ENCODE measurements at regions not wholly inside any gene's neighbourhood (a gene's known extent, or its start where the extent isn't known, plus 50 kb on each side); places are given as distances from the start of the nearest gene placed in this dataset.

GRCh38 chr16:85317704-85318103 lies 205.4 kb upstream of the CIBAR2 start:
- H3K27me3 ChIP-seq (ENCODE audit: insufficient read depth, low read length), result no peaks in the 10 kb centered on the region
- no peak for DNase-seq
- H3K79me2 ChIP-seq (ENCODE audit: insufficient read depth, low read length), result no peaks in the 10 kb centered on the region
- peaks cover 8% of the 10 kb centered on the region; the same call in 1 of the 2 replicates for H3K4me1 ChIP-seq (ENCODE audit: insufficient read depth, low read length)
- H3K9me3 Mint-ChIP-seq, result no peaks in the 10 kb centered on the region
- H4K5ac ChIP-seq (ENCODE audit: insufficient read length, low read depth, low read length), result no peak overlapping the region
- peaks cover 1% of the 10 kb centered on the region for H3K23me2 ChIP-seq (ENCODE audit: insufficient read length, low read depth, low read length, poor library complexity, severe bottlenecking)
- peaks cover 3% of the 10 kb centered on the region for H4K20me1 ChIP-seq (ENCODE audit: control insufficient read depth, insufficient read depth, insufficient read length)
- H3K79me1 ChIP-seq (ENCODE audit: insufficient read depth, low read depth, low read length, poor library complexity, severe bottlenecking), result no peaks in the 10 kb centered on the region
- H3K27ac Mint-ChIP-seq, result no peak overlapping the region
- no peak overlapping the region for H2BK120ac ChIP-seq (ENCODE audit: low read depth, low read length, poor library complexity, severe bottlenecking)
- no peak overlapping the region for H2BK12ac ChIP-seq (ENCODE audit: insufficient read length, low read depth, low read length)
- H3K27ac ChIP-seq (ENCODE audit: insufficient read length, low read depth, low read length), result no peak overlapping the region
- H3K4ac ChIP-seq (ENCODE audit: low read depth, low read length), result no peak overlapping the region
- no peak overlapping the region for H3K4me3 Mint-ChIP-seq
- H3K9me3 ChIP-seq (ENCODE audit: control insufficient read depth, low read depth, low read length), result no peaks in the 10 kb centered on the region
- H2BK20ac ChIP-seq (ENCODE audit: low read depth, low read length, poor library complexity, severe bottlenecking), result no peak overlapping the region
- H3K4me2 ChIP-seq (ENCODE audit: insufficient read depth, insufficient read length, low read length), result no peak overlapping the region
- H4K8ac ChIP-seq (replicated peaks; ENCODE audit: insufficient read length, low read depth, low read length), result no peak overlapping the region
- WGBS (ENCODE audit: extremely low coverage, insufficient read length, low lambda C conversion rate), result no CpG with 5 or more reads among the region's 12 CpGs
- H3K23ac ChIP-seq (ENCODE audit: insufficient read length, low read depth, low read length), result no peak overlapping the region
- TF ChIP-seq, protein P1, sequence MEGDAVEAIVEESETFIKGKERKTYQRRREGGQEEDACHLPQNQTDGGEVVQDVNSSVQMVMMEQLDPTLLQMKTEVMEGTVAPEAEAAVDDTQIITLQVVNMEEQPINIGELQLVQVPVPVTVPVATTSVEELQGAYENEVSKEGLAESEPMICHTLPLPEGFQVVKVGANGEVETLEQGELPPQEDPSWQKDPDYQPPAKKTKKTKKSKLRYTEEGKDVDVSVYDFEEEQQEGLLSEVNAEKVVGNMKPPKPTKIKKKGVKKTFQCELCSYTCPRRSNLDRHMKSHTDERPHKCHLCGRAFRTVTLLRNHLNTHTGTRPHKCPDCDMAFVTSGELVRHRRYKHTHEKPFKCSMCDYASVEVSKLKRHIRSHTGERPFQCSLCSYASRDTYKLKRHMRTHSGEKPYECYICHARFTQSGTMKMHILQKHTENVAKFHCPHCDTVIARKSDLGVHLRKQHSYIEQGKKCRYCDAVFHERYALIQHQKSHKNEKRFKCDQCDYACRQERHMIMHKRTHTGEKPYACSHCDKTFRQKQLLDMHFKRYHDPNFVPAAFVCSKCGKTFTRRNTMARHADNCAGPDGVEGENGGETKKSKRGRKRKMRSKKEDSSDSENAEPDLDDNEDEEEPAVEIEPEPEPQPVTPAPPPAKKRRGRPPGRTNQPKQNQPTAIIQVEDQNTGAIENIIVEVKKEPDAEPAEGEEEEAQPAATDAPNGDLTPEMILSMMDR (conservative IDR thresholded peaks at IDR 0.05), result no peak
- H3K9ac ChIP-seq (ENCODE audit: extremely low read depth, insufficient read length, low read length), result no peak overlapping the region
- H3K36me3 Mint-ChIP-seq (ENCODE audit: insufficient read depth in 1 of 3, low read depth in 3 of 3), result no peaks in the 10 kb centered on the region
- H2AFZ ChIP-seq (ENCODE audit: low read length), result no peak overlapping the region
- no peak overlapping the region for H3K18ac ChIP-seq (ENCODE audit: insufficient read length, low read depth, low read length)
- H3K27me3 Mint-ChIP-seq (ENCODE audit: low read depth), result peaks cover 28% of the 10 kb centered on the region
- no peak overlapping the region for H4K91ac ChIP-seq (ENCODE audit: insufficient read length, low read depth, low read length)
- no peak overlapping the region for H2BK5ac ChIP-seq (ENCODE audit: insufficient read length, low read length)
- H3K4me1 Mint-ChIP-seq, result peaks cover 16 to 39% of the 10 kb centered on the region in 2 experiments
- no peak overlapping the region for H2AK5ac ChIP-seq (ENCODE audit: insufficient read length, low read length)
- H3K14ac ChIP-seq (ENCODE audit: insufficient read depth, low read length), result no peak overlapping the region; the same call in 1 of the 2 replicates
- no peak overlapping the region for H3T11ph ChIP-seq (ENCODE audit: low read length)
- H3K56ac ChIP-seq (ENCODE audit: insufficient read length, low read depth, low read length), result no peak overlapping the region
- H2BK15ac ChIP-seq (ENCODE audit: low read depth, low read length), result no peak overlapping the region

Measured in H9 (cell line).